OCI-LY1 (cell line): ENCODE measurements at regions not wholly inside any gene's neighbourhood (a gene's known extent, or its start where the extent isn't known, plus 50 kb on each side); places are given as distances from the start of the nearest gene placed in this dataset.

Experiments used
- EZH2 ChIP-seq: fragments of 200-600 bp; sonication (generic), shearing (Covaris generic); IDR thresholded peaks from 2 replicates; pipeline ENCODE4 v1.8.0; 2017; ENCODE audit warnings: borderline replicate concordance, mixed run types, mild to moderate bottlenecking, antibody characterized with exemption, low read length, moderate library complexity, mixed read lengths
- TF ChIP-seq, protein P1 (sequence below): fragments of 200-600 bp; sonication (generic), shearing (Covaris generic); IDR thresholded peaks from 2 replicates; pipeline ENCODE4 v1.5.1; 2017; ENCODE audit warnings: mild to moderate bottlenecking, antibody characterized with exemption, low read length, moderate library complexity, mixed read lengths

DNA sequence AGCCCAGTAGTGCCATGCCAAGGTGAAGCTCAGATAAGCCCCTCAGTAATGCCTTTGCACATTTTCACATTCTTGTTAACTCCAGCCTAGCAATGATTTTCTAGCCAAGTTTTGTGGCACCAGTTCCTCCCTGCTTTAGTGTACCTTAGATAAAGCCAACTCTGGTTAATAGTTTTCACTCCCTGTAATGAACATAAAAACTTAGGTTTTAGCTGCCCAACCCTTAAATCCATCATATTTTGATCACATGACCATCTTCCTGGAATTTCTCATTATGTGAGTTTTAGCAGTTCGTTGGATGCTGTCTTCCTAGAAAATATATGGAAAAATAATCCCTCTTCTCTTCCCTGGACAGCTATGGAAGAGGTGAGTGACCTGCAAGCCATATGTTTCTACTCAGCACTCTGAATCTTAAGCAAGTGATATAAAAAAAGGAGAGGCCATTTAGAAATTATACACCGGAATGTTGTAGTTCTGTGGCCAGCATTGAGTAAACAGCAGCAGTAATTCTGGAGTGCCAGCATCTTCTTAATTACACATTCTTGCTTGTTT, 62.2 kb upstream of the P2RY1 start:
- TF ChIP-seq, protein P1, sequence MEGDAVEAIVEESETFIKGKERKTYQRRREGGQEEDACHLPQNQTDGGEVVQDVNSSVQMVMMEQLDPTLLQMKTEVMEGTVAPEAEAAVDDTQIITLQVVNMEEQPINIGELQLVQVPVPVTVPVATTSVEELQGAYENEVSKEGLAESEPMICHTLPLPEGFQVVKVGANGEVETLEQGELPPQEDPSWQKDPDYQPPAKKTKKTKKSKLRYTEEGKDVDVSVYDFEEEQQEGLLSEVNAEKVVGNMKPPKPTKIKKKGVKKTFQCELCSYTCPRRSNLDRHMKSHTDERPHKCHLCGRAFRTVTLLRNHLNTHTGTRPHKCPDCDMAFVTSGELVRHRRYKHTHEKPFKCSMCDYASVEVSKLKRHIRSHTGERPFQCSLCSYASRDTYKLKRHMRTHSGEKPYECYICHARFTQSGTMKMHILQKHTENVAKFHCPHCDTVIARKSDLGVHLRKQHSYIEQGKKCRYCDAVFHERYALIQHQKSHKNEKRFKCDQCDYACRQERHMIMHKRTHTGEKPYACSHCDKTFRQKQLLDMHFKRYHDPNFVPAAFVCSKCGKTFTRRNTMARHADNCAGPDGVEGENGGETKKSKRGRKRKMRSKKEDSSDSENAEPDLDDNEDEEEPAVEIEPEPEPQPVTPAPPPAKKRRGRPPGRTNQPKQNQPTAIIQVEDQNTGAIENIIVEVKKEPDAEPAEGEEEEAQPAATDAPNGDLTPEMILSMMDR, result no peak
- TF ChIP-seq EZH2, result no peak
